DMS79 (cell line): ENCODE measurements at regions not wholly inside any gene's neighbourhood (a gene's known extent, or its start where the extent isn't known, plus 50 kb on each side); places are given as distances from the start of the nearest gene placed in this dataset.
"Not testable (repeated sequence)": the region's sequence is repeated elsewhere in the genome, so short reads cannot be mapped to it uniquely, and the experiment has no call there.

Experiments
- DNase-seq: peaks from one replicate; lab custom pipeline; 2025; lab: John Stamatoyannopoulos, UW

- no peak for DNase-seq
Observed at GRCh38 chr2:49804111-49804510, 649.8 kb upstream of the FSHR start.

- no peak for DNase-seq
Observed at GRCh38 chr2:49801898-49802450, 647.7 kb upstream of the FSHR start.

- no peak for DNase-seq
Observed at GRCh38 chr2:49798570-49798969, 644.3 kb upstream of the FSHR start.

GRCh38 chr2:49796266-49796665, 642.0 kb upstream of the FSHR start:
- no peak for DNase-seq

GRCh38 chr2:49794396-49794795, 640.1 kb upstream of the FSHR start:
- DNase-seq = no peak

- no peak for DNase-seq
Observed at GRCh38 chr2:49788300-49788699, 634.0 kb upstream of the FSHR start.

- no peak for DNase-seq
Observed at GRCh38 chr2:49780949-49781348, 626.6 kb upstream of the FSHR start.

- DNase-seq = no peak
Observed at GRCh38 chr2:49772299-49772970, 618.1 kb upstream of the FSHR start.

GRCh38 chr2:49770919-49771318, 616.6 kb upstream of the FSHR start:
- no peak for DNase-seq

GRCh38 chr2:49767316-49767715, 613.0 kb upstream of the FSHR start:
- DNase-seq = no peak

GRCh38 chr2:49755777-49756176, 601.5 kb upstream of the FSHR start:
- no peak for DNase-seq

GRCh38 chr2:49754381-49754780, 600.1 kb upstream of the FSHR start:
- no peak for DNase-seq

GRCh38 chr2:49753344-49753985, 599.1 kb upstream of the FSHR start:
- no peak for DNase-seq

- DNase-seq = no peak
Observed at GRCh38 chr2:49737606-49738005, 583.3 kb upstream of the FSHR start.

- not testable (repeated sequence) for DNase-seq
Observed at GRCh38 chr2:49732924-49733323, 578.6 kb upstream of the FSHR start.

GRCh38 chr2:49719241-49719640, 564.9 kb upstream of the FSHR start:
- no peak for DNase-seq

GRCh38 chr2:49715597-49715996, 561.3 kb upstream of the FSHR start:
- DNase-seq = no peak

- no peak for DNase-seq
Observed at GRCh38 chr2:49714454-49714853, 560.1 kb upstream of the FSHR start.

GRCh38 chr2:49702740-49703139, 548.4 kb upstream of the FSHR start:
- DNase-seq = no peak

- DNase-seq = no peak
Observed at GRCh38 chr2:49693961-49694360, 539.6 kb upstream of the FSHR start.

- DNase-seq = not testable (repeated sequence)
Observed at GRCh38 chr2:49692022-49692421, 537.7 kb upstream of the FSHR start.

GRCh38 chr2:49687918-49688317, 533.6 kb upstream of the FSHR start:
- DNase-seq = no peak

- peak; percentile 21 for DNase-seq
Observed at GRCh38 chr2:49686897-49687442, 532.7 kb upstream of the FSHR start.
